NCI-H146 treated with DMSO at 0.1 percent for 48 hours (cell line): ENCODE measurements at regions not wholly inside any gene's neighbourhood (a gene's known extent, or its start where the extent isn't known, plus 50 kb on each side); places are given as distances from the start of the nearest gene placed in this dataset.
"Not testable (repeated sequence)": the region's sequence is repeated elsewhere in the genome, so short reads cannot be mapped to it uniquely, and the experiment has no call there.

Experiments used
- DNase-seq: peaks from one replicate; lab custom pipeline; 2025; ENCODE audit not compliant: unreplicated experiment; lab: John Stamatoyannopoulos, UW

GRCh38 chr11:24217319-24217718, 279.5 kb upstream of the LUZP2 start:
- DNase-seq: not testable (repeated sequence)

GRCh38 chr11:24225501-24225900, 271.4 kb upstream of the LUZP2 start:
- no peak for DNase-seq

- no peak for DNase-seq
Observed at GRCh38 chr11:24226606-24227005, 270.2 kb upstream of the LUZP2 start.

- no peak for DNase-seq
Observed at GRCh38 chr11:24233041-24233440, 263.8 kb upstream of the LUZP2 start.

GRCh38 chr11:24234822-24235508, 261.9 kb upstream of the LUZP2 start:
- DNase-seq: no peak

- DNase-seq: no peak
Observed at GRCh38 chr11:24238771-24239645, 257.8 kb upstream of the LUZP2 start.

GRCh38 chr11:24239930-24240329, 256.9 kb upstream of the LUZP2 start:
- DNase-seq: no peak

- no peak for DNase-seq
Observed at GRCh38 chr11:24240496-24241175, 256.2 kb upstream of the LUZP2 start.

GRCh38 chr11:24246715-24247114, 250.1 kb upstream of the LUZP2 start:
- DNase-seq: no peak

GRCh38 chr11:24247846-24248245, 249.0 kb upstream of the LUZP2 start:
- DNase-seq: no peak

GRCh38 chr11:24249921-24250320, 246.9 kb upstream of the LUZP2 start:
- DNase-seq: no peak

GRCh38 chr11:24253237-24253760, 243.6 kb upstream of the LUZP2 start:
- DNase-seq: no peak

GRCh38 chr11:24264868-24265267, 232.0 kb upstream of the LUZP2 start:
- no peak for DNase-seq

- DNase-seq: no peak
Observed at GRCh38 chr11:24267014-24267413, 229.8 kb upstream of the LUZP2 start.

- no peak for DNase-seq
Observed at GRCh38 chr11:24271798-24272197, 225.1 kb upstream of the LUZP2 start.

GRCh38 chr11:24274214-24274781, 222.6 kb upstream of the LUZP2 start:
- not testable (repeated sequence) for DNase-seq

- DNase-seq: no peak
Observed at GRCh38 chr11:24286238-24286637, 210.6 kb upstream of the LUZP2 start.

GRCh38 chr11:24289301-24289700, 207.6 kb upstream of the LUZP2 start:
- DNase-seq: no peak

- DNase-seq: no peak
Observed at GRCh38 chr11:24293964-24294363, 202.9 kb upstream of the LUZP2 start.

GRCh38 chr11:24295360-24295759, 201.5 kb upstream of the LUZP2 start:
- DNase-seq: no peak

- no peak for DNase-seq
Observed at GRCh38 chr11:24297461-24297860, 199.4 kb upstream of the LUZP2 start.
